ENCODE measurements at regions not wholly inside any gene's neighbourhood (a gene's known extent, or its start where the extent isn't known, plus 50 kb on each side); places are given as distances from the start of the nearest gene placed in this dataset.
"Not testable (repeated sequence)": the region's sequence is repeated elsewhere in the genome, so short reads cannot be mapped to it uniquely, and the experiment has no call there.

GRCh38 chr7:85261336-85261735 lies 74.5 kb upstream of the SEMA3D start:
- Histone ChIP-seq H3K4me1 (ENCODE audit: insufficient read depth, low read length) (no peaks in the 10 kb centered on the region), H3K27me3 (ENCODE audit: insufficient read depth, low read length, poor library complexity, severe bottlenecking) (no peaks in the 10 kb centered on the region), H3K9me3 (ENCODE audit: low read length) (no peaks in the 10 kb centered on the region), H3K27ac (ENCODE audit: low read depth, low read length) (no peak overlapping the region), H3K4me3 (ENCODE audit: low read length) (no peak overlapping the region), H3K36me3 (ENCODE audit: insufficient read depth, low read length) (no peaks in the 10 kb centered on the region)
- no peak overlapping the region for H3K4me3 Mint-ChIP-seq
- peaks cover 6 to 38% (median 8%) of the 10 kb centered on the region in 5 donors for H3K9me3 Mint-ChIP-seq
- CTCF ChIA-PET = no interaction called here
- H3K27me3 Mint-ChIP-seq = no peaks in the 10 kb centered on the region
- no peak for DNase-seq
- no peaks in the 10 kb centered on the region for H3K4me1 Mint-ChIP-seq
- H3K36me3 Mint-ChIP-seq = no peaks in the 10 kb centered on the region
- H3K27ac Mint-ChIP-seq = no peak overlapping the region
- POLR2A ChIA-PET = no interaction called here

- H3K36me3 ChIP-seq (ENCODE audit: insufficient read depth, low read length); H3K27me3 ChIP-seq (ENCODE audit: insufficient read depth, low read length, poor library complexity, severe bottlenecking); H3K4me1 Mint-ChIP-seq; H3K27me3 Mint-ChIP-seq; H3K4me1 ChIP-seq (ENCODE audit: insufficient read depth, low read length); H3K4me3 Mint-ChIP-seq; H3K27ac Mint-ChIP-seq; H3K36me3 Mint-ChIP-seq; H3K27ac ChIP-seq (ENCODE audit: low read depth, low read length); H3K4me3 ChIP-seq (ENCODE audit: low read length); CTCF ChIA-PET; POLR2A ChIA-PET; DNase-seq; H3K9me3 ChIP-seq (ENCODE audit: low read length): not testable (repeated sequence)
- H3K9me3 Mint-ChIP-seq = peaks cover 8 to 37% (median 11%) of the 10 kb centered on the region in 5 donors
Measured at GRCh38 chr7:85249787-85250186, 62.9 kb upstream of the SEMA3D start.

GRCh38 chr7:85239109-85239508 lies 52.3 kb upstream of the SEMA3D start:
- H3K9me3 Mint-ChIP-seq = peaks cover 2 to 34% (median 10%) of the 10 kb centered on the region in 5 donors
- POLR2A ChIA-PET = no interaction called here
- H3K27ac ChIP-seq (ENCODE audit: low read depth, low read length) = no peak overlapping the region
- no peak overlapping the region for H3K4me3 Mint-ChIP-seq
- no peaks in the 10 kb centered on the region for H3K4me1 ChIP-seq (ENCODE audit: insufficient read depth, low read length)
- no peaks in the 10 kb centered on the region for H3K4me1 Mint-ChIP-seq
- H3K9me3 ChIP-seq (ENCODE audit: low read length) = no peaks in the 10 kb centered on the region
- no peak overlapping the region for H3K27ac Mint-ChIP-seq
- H3K4me3 ChIP-seq (ENCODE audit: low read length) = no peak overlapping the region
- CTCF ChIA-PET = no interaction called here
- H3K36me3 ChIP-seq (ENCODE audit: insufficient read depth, low read length) = no peaks in the 10 kb centered on the region
- H3K27me3 Mint-ChIP-seq = no peaks in the 10 kb centered on the region
- no peaks in the 10 kb centered on the region for H3K36me3 Mint-ChIP-seq
- no peaks in the 10 kb centered on the region for H3K27me3 ChIP-seq (ENCODE audit: insufficient read depth, low read length, poor library complexity, severe bottlenecking)
- DNase-seq = no peak

- Mint-ChIP-seq H3K4me1 (no peaks in the 10 kb centered on the region), H3K9me3 (peaks cover 0 to 36% (median 3%) of the 10 kb centered on the region in 5 donors), H3K27ac (no peak overlapping the region), H3K4me3 (no peak overlapping the region), H3K27me3 (no peaks in the 10 kb centered on the region), H3K36me3 (no peaks in the 10 kb centered on the region)
- Histone ChIP-seq H3K27me3 (ENCODE audit: insufficient read depth, low read length, poor library complexity, severe bottlenecking) (no peaks in the 10 kb centered on the region), H3K36me3 (ENCODE audit: insufficient read depth, low read length) (no peaks in the 10 kb centered on the region), H3K9me3 (ENCODE audit: low read length) (no peaks in the 10 kb centered on the region), H3K4me1 (ENCODE audit: insufficient read depth, low read length) (no peaks in the 10 kb centered on the region), H3K27ac (ENCODE audit: low read depth, low read length) (no peak overlapping the region), H3K4me3 (ENCODE audit: low read length) (no peak overlapping the region)
- no peak for DNase-seq
- POLR2A ChIA-PET = no interaction called here
- CTCF ChIA-PET = no interaction called here
Measured at GRCh38 chr7:85237721-85238120, 50.9 kb upstream of the SEMA3D start.
